Vagina (tissue), 2 donors: ENCODE measurements at regions not wholly inside any gene's neighbourhood (a gene's known extent, or its start where the extent isn't known, plus 50 kb on each side); places are given as distances from the start of the nearest gene placed in this dataset.

Experiments used
- CTCF ChIP-seq, 3 experiments: fragments of 450-650 bp in 2 of 3; fragments of 200-600 bp in 1 of 3; sonication (generic) in 1 of 3; IDR thresholded peaks; one replicate each; pipeline ENCODE4 v1.5.1; 2017 to 2019; ENCODE audit warnings: antibody characterized with exemption in 3 of 3, mild to moderate bottlenecking in 2 of 3, moderate library complexity in 2 of 3
- POLR2A ChIP-seq, 2 donors: fragments of 450-650 bp; IDR thresholded peaks; one replicate each; pipeline ENCODE4 v1.6.1; 2017; ENCODE audit warnings: antibody characterized with exemption in 2 of 2, mild to moderate bottlenecking in 2 of 2, moderate library complexity in 2 of 2

- TF ChIP-seq CTCF (IDR thresholded peaks at IDR 0.05) = no peak
- no peak for TF ChIP-seq POLR2A (IDR thresholded peaks at IDR 0.05)
Measured at GRCh38 chr5:125720348-125720685, 702.9 kb upstream of the GRAMD2B start.
